ENCODE measurements at regions not wholly inside any gene's neighbourhood (a gene's known extent, or its start where the extent isn't known, plus 50 kb on each side); places are given as distances from the start of the nearest gene placed in this dataset.

- TF ChIP-seq POLR2A (IDR thresholded peaks at IDR 0.05) (no peak), CTCF (IDR thresholded peaks at IDR 0.05) (no peak)
These were observed 81.7 kb downstream of the MAD2L1 start for GRCh38 chr4:119984996-119985395.
